Karpas-422 (cell line): ENCODE measurements at regions not wholly inside any gene's neighbourhood (a gene's known extent, or its start where the extent isn't known, plus 50 kb on each side); places are given as distances from the start of the nearest gene placed in this dataset.

Source experiments
- DNase-seq: peaks from one replicate; pipeline ENCODE4 v3.0.0-alpha.2; 2015
- H2AFZ ChIP-seq: fragments of 200-600 bp; sonication (generic); 2 replicates; pipeline ENCODE4 v1.6.1; 2014; ENCODE audit warnings: antibody characterized with exemption, low read length, mixed read lengths
- H3K27ac ChIP-seq: fragments of 200-600 bp; sonication (generic); 2 replicates; pipeline ENCODE4 v1.5.1; 2014; ENCODE audit warnings: mild to moderate bottlenecking, low read length, moderate library complexity
- H3K27me3 ChIP-seq: fragments of 200-600 bp; sonication (generic); 2 replicates; pipeline ENCODE4 v1.6.1; 2014; ENCODE audit warnings: low read length, mixed read lengths
- H3K36me3 ChIP-seq: fragments of 200-600 bp; sonication (generic); 2 replicates; pipeline ENCODE4 v1.6.1; 2014; ENCODE audit warnings: low read length, mixed read lengths; ENCODE audit not compliant: insufficient read depth
- H3K4me1 ChIP-seq: fragments of 200-600 bp; sonication (generic); 2 replicates; pipeline ENCODE4 v1.6.1; 2014; ENCODE audit warnings: mild to moderate bottlenecking, low read length, mixed read lengths
- H3K4me2 ChIP-seq: fragments of 200-600 bp; sonication (generic); 2 replicates; pipeline ENCODE4 v1.6.1; 2014; ENCODE audit warnings: low read length, low read depth, mild to moderate bottlenecking; ENCODE audit not compliant: poor library complexity, severe bottlenecking
- H3K4me3 ChIP-seq: fragments of 200-600 bp; sonication (generic); 2 replicates; pipeline ENCODE4 v1.5.1; 2014; ENCODE audit warnings: mild to moderate bottlenecking, antibody characterized with exemption, low read length, mixed read lengths
- H3K79me2 ChIP-seq: fragments of 200-600 bp; sonication (generic); 2 replicates; pipeline ENCODE4 v1.6.1; 2014; ENCODE audit warnings: mild to moderate bottlenecking, low read length, mixed read lengths
- H3K9ac ChIP-seq: fragments of 200-600 bp; sonication (generic); 2 replicates; pipeline ENCODE4 v1.6.0; 2014; ENCODE audit warnings: low read length
- H3K9me2 ChIP-seq: fragments of 200-600 bp; sonication (generic), shearing (Covaris generic); replicated peaks from 2 replicates; pipeline ENCODE4 v1.6.0; 2014; ENCODE audit warnings: mild to moderate bottlenecking, low read length, moderate library complexity; ENCODE audit not compliant: insufficient read depth
- H3K9me3 ChIP-seq: fragments of 300-700, 200-600 bp; sonication (generic); 2 replicates; pipeline ENCODE4 v1.6.1; 2014; ENCODE audit warnings: low read length, mixed read lengths
- H4K20me1 ChIP-seq: fragments of 200-600 bp; sonication (generic); 2 replicates; pipeline ENCODE4 v1.6.1; 2014; ENCODE audit warnings: mild to moderate bottlenecking, antibody characterized with exemption, low read length, low read depth; ENCODE audit not compliant: insufficient read depth

DNA sequence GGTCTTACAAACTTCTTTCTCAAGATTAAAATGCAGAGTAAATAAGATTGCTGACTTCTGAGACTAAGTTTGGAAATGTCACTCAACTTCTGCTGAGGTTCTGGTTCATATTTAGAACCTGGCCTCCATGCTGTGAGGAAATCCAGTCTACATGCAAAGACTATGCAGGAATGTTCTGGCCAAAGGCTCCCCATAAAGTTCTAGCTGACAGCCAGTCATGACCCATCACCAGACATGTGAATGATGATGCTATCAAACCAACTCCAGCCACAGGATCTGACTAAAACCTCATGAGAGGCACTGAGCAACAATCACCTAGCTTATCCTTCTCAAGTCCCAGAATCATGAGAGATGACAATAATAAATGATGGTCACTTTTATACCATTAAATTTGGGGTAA, 935.1 kb upstream of the MAP3K7 start:
- no peak overlapping the region for H3K4me2 ChIP-seq
- peaks cover 3% of the 10 kb centered on the region; the same call in 1 of the 2 replicates for H3K9me3 ChIP-seq
- no peak overlapping the region for H3K9ac ChIP-seq
- no peak overlapping the region for H3K4me3 ChIP-seq
- H3K27me3 ChIP-seq = no peaks in the 10 kb centered on the region
- H2AFZ ChIP-seq = no peak overlapping the region
- H3K27ac ChIP-seq = no peak overlapping the region
- DNase-seq = no peak
- no peaks in the 10 kb centered on the region for H3K4me1 ChIP-seq
- no peaks in the 10 kb centered on the region for H3K9me2 ChIP-seq
- H3K79me2 ChIP-seq = no peaks in the 10 kb centered on the region
- no peaks in the 10 kb centered on the region for H3K36me3 ChIP-seq
- H4K20me1 ChIP-seq = no peaks in the 10 kb centered on the region

DNA sequence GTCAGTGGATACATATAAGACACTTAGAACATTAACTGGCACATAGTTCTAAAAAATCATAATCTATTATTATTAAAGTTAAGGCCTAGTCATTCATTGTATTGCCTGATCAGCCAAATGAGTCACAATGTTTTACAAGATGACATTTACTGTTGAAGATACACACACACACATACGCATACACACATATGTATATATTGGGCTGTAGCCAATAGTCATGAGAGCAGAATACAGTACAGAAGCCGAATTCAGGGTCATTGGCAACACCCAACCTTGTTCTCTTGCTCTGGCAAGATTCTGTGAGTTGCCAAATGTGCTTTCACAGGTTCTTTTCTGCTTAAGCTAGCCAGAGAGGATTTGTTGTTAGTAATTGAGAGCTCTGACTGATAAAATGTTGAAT, 922.8 kb upstream of the MAP3K7 start:
- Histone ChIP-seq H3K27me3 (no peaks in the 10 kb centered on the region), H3K9me3 (peaks cover 4% of the 10 kb centered on the region; the same call in 1 of the 2 replicates), H4K20me1 (no peaks in the 10 kb centered on the region), H3K36me3 (no peaks in the 10 kb centered on the region), H3K4me3 (no peak overlapping the region), H3K9ac (no peak overlapping the region), H3K27ac (no peak overlapping the region), H3K79me2 (no peaks in the 10 kb centered on the region), H3K9me2 (no peaks in the 10 kb centered on the region), H3K4me2 (no peak overlapping the region), H3K4me1 (no peaks in the 10 kb centered on the region), H2AFZ (no peak overlapping the region)
- DNase-seq = no peak

DNA sequence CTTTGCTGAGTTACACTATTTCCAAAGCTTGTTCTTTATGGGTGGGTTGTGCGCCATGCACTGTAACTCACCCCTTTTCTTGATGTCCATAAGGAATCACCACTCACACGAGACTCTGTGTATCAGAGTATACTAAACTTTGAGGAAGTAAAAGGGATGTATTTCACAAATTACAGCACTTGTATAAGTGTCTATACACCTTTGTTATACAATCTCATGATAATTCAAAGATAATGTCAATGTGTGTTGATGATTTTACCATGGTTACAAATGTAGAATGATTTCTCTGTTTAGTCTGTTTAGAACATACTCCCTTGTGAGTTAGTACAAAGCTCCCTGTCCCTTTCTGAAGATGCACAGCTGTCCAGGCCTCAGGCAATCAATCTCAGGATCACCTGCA, 922.2 kb upstream of the MAP3K7 start:
- Histone ChIP-seq H3K27me3 (no peaks in the 10 kb centered on the region), H3K4me3 (no peak overlapping the region), H3K4me1 (no peaks in the 10 kb centered on the region), H3K9me3 (peaks cover 9% of the 10 kb centered on the region; the same call in 1 of the 2 replicates), H3K27ac (no peak overlapping the region), H3K9me2 (no peaks in the 10 kb centered on the region), H3K4me2 (no peak overlapping the region), H3K79me2 (no peaks in the 10 kb centered on the region), H4K20me1 (no peaks in the 10 kb centered on the region), H3K36me3 (no peaks in the 10 kb centered on the region), H3K9ac (no peak overlapping the region), H2AFZ (no peak overlapping the region)
- DNase-seq = no peak

DNA sequence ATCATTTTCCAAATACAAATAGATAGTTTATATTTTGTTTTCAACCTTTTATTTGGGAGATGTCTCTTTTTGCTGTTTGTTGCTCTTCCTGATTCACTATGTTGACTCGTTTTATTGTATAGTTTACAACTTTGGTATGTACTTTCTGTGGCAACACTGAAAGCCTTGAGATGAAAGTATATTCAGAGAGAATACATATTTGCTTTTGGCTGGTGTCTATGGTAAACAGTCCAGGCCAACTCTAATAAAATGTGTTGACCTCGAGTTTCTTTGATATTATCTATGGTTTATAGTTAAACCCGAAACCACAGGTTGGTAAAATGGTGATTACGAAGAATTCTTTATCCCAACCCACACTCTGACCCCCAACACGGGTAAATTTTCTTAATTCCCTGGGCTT, 919.6 kb upstream of the MAP3K7 start:
- Histone ChIP-seq H3K36me3 (no peaks in the 10 kb centered on the region), H4K20me1 (no peaks in the 10 kb centered on the region), H3K27me3 (no peaks in the 10 kb centered on the region), H3K79me2 (no peaks in the 10 kb centered on the region), H3K4me2 (no peak overlapping the region), H3K27ac (no peak overlapping the region), H3K4me1 (no peaks in the 10 kb centered on the region), H3K9ac (no peak overlapping the region), H3K4me3 (no peak overlapping the region), H2AFZ (no peak overlapping the region), H3K9me2 (no peaks in the 10 kb centered on the region), H3K9me3 (peaks cover 9% of the 10 kb centered on the region; the same call in 1 of the 2 replicates)
- DNase-seq = no peak

DNA sequence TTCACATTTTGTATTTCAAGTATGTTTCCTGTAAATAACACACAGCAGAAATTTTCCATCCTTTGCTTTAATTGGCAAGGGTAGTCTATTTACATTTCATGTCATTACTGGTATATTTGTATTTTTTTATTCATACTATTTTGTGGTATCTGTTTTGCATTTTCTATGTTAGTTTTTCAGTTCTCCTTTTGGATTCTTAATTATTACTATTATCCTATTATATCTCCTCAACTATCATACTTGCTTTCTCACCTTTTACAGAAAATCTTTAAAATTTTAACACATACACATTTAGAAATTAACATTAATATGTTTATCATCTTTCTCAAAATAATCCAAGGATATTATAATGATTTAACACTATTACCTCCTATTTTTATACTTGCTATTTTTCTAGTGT, 918.3 kb upstream of the MAP3K7 start:
- H4K20me1 ChIP-seq = no peaks in the 10 kb centered on the region
- H3K79me2 ChIP-seq = no peaks in the 10 kb centered on the region
- H3K9ac ChIP-seq = no peak overlapping the region
- H3K4me2 ChIP-seq = no peak overlapping the region
- no peaks in the 10 kb centered on the region for H3K27me3 ChIP-seq
- H3K9me3 ChIP-seq = peaks cover 9% of the 10 kb centered on the region; the same call in 1 of the 2 replicates
- H3K9me2 ChIP-seq = no peaks in the 10 kb centered on the region
- H3K36me3 ChIP-seq = no peaks in the 10 kb centered on the region
- H2AFZ ChIP-seq = no peak overlapping the region
- H3K4me1 ChIP-seq = no peaks in the 10 kb centered on the region
- DNase-seq = no peak
- no peak overlapping the region for H3K27ac ChIP-seq
- H3K4me3 ChIP-seq = no peak overlapping the region

DNA sequence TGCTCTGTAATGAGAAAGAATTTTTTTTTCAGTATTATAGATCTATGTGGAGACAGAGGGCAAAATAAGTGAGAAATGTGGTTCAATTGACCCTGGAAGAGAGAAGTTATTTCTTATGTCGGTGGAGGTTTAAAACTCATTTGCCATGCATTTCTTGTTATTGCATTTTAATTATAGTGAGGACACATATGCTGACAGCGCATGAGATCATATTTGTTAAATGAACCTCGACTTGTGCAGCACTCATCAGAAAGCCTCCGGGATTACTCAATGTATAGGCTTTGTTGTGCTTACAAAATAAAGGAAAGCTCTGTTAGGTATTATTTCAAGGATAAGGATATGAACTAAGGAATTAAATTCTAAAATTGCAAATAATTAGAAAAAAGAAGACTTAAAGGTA, 915.1 kb upstream of the MAP3K7 start:
- Histone ChIP-seq H3K9me3 (0 out of 2 replicates have a peak, but pooled peaks cover 5% of the 10 kb centered on the region), H4K20me1 (no peaks in the 10 kb centered on the region), H3K9me2 (no peaks in the 10 kb centered on the region), H3K79me2 (no peaks in the 10 kb centered on the region), H3K27ac (no peak overlapping the region), H3K4me3 (no peak overlapping the region), H3K9ac (no peak overlapping the region), H3K36me3 (no peaks in the 10 kb centered on the region), H2AFZ (no peak overlapping the region), H3K4me2 (no peak overlapping the region), H3K27me3 (no peaks in the 10 kb centered on the region), H3K4me1 (no peaks in the 10 kb centered on the region)
- DNase-seq = no peak

DNA sequence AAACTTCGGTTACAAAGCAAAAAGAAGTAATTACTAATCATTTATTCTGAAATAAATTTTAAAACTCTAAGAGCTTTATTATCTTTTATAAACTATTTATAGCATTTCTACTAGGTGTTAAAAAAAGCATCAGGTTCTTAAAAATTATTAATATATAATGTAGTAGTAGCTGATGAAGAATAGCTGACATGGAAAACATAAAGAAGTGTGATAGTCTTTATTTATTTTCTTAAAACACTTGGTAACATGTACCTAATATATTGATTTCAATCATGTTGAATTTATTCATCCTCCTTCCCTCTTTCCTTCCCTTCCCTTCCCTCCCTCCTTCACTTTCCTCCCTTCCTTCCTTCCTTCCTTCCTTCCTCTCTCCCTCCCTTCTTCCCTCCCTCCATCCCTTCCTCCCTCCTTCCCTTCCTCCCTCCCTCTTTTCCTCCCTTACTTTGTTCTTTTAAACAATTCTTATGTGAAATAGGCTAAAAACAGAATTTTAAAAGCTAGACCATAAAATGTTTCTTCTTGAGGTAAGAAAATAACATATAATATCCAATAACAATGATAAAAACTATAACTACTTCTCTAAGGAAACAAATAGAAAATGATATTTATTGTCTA, 913.9 kb upstream of the MAP3K7 start:
- H3K4me2 ChIP-seq = no peak overlapping the region
- H2AFZ ChIP-seq = no peak overlapping the region
- no peak overlapping the region for H3K9ac ChIP-seq
- no peaks in the 10 kb centered on the region for H3K4me1 ChIP-seq
- H4K20me1 ChIP-seq = no peaks in the 10 kb centered on the region
- no peaks in the 10 kb centered on the region for H3K36me3 ChIP-seq
- 0 out of 2 replicates have a peak, but pooled peaks cover 5% of the 10 kb centered on the region for H3K9me3 ChIP-seq
- H3K9me2 ChIP-seq = no peaks in the 10 kb centered on the region
- no peak for DNase-seq
- no peak overlapping the region for H3K27ac ChIP-seq
- H3K4me3 ChIP-seq = no peak overlapping the region
- no peaks in the 10 kb centered on the region for H3K79me2 ChIP-seq
- H3K27me3 ChIP-seq = no peaks in the 10 kb centered on the region

DNA sequence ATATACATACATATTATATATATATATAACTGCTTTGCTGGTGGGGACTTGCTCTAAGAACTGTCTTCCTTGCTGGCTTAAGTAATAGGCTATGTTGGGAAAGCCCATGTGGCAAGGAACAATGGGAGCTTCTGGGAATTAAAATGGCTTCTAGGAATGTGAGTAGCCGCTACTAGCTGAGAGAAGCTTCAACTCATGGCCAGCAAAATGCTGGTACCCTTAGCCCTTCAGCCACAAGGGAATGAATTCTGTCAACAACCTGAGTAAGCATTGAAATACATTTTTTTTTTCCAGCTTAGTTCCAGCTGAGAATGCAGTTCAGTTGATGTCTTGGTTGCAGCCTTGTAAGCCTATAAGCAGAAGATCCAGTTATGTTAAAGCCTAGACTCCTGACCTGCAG, 911.7 kb upstream of the MAP3K7 start:
- Histone ChIP-seq H3K79me2 (no peaks in the 10 kb centered on the region), H3K9ac (no peak overlapping the region), H4K20me1 (no peaks in the 10 kb centered on the region), H3K27ac (no peak overlapping the region), H3K9me3 (no peaks in the 10 kb centered on the region), H3K36me3 (no peaks in the 10 kb centered on the region), H3K9me2 (no peaks in the 10 kb centered on the region), H3K27me3 (no peaks in the 10 kb centered on the region), H3K4me3 (no peak overlapping the region), H3K4me2 (no peak overlapping the region), H3K4me1 (no peaks in the 10 kb centered on the region), H2AFZ (no peak overlapping the region)
- no peak for DNase-seq
